ENCODE measurements at regions not wholly inside any gene's neighbourhood (a gene's known extent, or its start where the extent isn't known, plus 50 kb on each side); places are given as distances from the start of the nearest gene placed in this dataset.

GRCh38 chr15:61681676-61682075 is 378.6 kb downstream of the VPS13C start:
- no peak for DNase-seq (ENCODE audit: low read depth)

DNA sequence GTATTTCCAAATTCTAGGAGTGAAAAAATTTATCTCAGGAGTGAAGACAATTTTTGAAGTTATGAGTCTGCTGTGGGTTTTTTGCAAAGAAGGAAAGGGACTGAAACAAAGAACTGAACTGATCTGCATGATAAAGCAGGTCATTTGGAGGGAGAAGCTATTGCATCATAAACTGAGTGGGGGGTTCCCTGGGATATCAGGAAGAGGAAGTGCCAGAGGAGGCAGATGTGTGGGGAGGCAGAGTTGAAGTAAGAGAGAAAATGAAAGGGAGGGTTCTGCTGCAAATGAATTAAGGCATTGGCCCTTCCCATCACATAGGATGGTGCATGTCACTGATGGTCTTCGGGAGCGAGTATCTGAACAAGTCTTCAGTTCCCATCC is 379.2 kb downstream of the VPS13C start:
- DNase-seq (ENCODE audit: low read depth), result no peak

DNA sequence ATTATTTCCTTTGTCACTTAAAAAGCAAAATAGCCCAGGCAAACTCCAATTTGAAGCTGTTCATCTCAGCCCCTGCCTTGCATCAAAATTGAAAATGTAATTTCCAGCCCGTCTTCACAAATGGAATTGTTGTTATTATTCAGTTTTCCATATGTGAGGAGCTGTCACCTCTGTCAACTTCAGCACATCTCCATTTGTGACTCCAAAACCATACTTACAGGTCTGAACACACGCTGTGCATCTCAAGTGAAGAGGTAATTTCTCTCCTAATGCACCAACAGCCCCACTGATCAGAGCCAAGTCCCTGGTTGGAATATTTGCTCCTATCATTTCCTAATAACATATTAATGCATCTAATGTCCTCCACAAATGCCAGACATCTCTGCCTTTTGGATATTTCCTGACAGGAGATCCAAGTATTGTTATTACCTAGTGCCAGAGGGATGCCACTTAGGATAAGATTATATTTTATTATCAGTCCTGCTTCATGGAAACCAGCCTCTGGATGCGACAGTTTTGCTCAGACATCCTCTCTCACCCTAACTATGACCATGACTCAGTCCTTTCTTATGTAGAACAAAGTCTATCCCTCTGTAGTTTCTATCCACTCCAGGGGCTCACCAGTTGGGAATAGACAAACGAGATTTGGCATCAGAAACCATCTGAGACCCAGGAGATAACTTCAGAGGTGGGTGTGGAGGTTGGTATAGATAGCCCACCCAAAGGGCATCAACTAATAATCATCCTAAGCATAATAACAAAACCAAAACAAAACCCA is 379.8 kb downstream of the VPS13C start:
- no peak for DNase-seq (ENCODE audit: low read depth)

DNA sequence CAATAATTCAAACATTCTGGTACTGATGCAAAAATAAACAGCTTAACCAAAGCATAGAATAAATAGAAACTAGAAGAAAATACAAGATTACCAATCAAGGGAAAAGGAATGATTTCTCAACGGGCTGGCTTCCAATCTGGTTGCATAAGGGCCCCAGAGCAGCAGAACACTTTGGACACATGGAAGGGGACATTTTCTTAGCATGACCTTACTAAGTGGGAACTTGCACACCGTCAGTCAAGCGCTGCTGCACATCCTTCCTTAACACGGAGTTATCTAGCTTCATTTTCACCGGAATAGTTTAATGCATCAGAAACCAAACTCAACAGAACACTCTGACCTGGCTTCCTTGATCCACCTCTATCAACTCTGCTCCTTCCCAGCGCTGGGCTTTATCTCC is 388.5 kb downstream of the VPS13C start:
- no peak for DNase-seq (ENCODE audit: low read depth)

DNA sequence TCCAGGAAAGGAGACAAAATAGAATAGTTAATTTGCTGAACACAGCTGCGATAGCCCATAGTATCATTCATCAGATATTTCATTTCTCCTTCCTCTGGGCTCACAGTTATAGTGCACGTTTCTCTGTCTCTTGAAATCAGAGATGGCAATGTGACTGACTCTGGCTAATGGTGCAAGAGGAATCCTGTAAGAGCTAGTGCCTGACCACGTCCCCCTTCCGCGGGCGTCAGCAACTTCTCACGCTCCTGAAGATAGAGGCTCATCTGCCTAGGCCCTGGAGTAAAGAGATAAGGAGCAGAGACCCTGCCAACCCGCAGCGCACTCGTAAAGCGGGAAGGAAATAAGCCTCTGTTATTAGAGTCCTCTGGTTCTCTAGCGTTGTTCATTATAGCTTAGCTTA is 391.8 kb downstream of the VPS13C start:
- no peak for DNase-seq (ENCODE audit: low read depth)

GRCh38 chr15:61661791-61662190 is 398.5 kb downstream of the VPS13C start:
- no peak for DNase-seq (ENCODE audit: low read depth)

GRCh38 chr15:61660579-61660978 is 399.7 kb downstream of the VPS13C start:
- DNase-seq (ENCODE audit: low read depth), result no peak

DNA sequence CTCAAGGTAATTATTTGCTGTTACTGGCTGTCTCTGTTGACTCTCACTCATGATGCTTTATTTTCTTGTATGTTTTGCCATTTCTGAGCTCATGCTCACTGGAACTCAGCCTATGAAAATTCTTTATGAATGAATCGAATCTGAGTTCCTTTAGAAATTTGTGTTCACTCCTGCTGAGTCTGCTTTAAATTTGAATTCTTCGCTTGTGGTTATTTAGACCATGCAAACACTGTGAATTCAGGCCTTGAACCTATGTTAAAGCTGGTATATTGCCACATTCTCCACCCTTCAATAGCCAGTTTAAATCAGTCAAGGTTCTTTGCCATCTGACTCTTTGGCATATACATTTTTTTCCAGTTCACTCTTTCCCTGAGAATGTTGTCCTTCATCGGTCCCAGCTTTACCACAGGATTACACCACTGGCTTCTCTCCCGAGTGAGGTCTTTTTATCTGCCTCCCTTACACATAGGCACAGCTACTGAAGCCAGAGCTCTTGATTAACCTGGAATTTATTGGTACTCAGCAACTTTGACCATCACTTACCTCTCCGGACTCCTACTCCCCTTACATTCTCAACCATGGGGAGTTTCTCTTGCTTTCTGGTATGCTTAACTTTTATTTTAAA is 400.6 kb downstream of the VPS13C start:
- DNase-seq (ENCODE audit: low read depth), result no peak

DNA sequence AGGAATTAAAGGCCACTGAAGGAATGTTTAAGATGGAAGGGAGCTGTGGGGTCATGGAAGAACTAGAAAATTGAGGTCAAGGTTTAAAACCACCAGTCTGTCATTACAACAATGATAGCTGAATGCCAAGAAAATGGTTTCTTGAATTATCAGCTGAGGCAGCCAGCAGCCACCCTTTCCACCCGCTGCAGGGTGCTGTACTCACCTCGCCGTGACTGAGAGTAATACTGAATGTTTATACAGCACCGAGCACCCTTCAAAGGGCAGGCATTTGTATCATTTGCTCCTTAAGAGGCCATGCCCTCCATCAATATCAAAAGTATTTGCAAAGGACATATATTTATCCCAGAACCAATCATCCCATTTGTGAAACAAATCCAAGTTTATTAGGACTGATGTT is 402.8 kb downstream of the VPS13C start:
- no peak for DNase-seq (ENCODE audit: low read depth)

GRCh38 chr15:61656391-61656790 is 403.9 kb downstream of the VPS13C start:
- no peak for DNase-seq (ENCODE audit: low read depth)

- no peak for DNase-seq (ENCODE audit: low read depth)
These were observed 404.4 kb downstream of the VPS13C start for GRCh38 chr15:61655881-61656280.

DNA sequence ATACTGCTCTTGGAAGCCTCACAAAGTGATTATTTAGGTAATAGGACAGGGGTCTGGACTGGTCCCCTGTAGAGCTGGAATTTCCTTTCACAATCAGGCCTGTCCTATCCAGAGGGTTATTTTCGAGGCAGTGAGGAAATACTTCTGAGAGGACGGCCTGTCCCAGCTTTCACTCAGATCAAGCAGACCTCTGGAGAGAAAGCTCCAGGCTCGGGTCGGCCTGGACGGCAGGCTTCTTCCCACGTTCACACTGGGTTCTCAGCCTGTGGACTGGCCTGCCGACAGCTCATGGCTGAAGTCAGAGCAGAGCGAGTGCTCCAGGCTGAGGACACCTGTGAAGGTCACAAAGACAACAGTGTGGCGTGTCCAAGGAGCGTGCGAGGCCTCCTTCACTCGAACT is 405.3 kb downstream of the VPS13C start:
- DNase-seq (ENCODE audit: low read depth), result no peak

DNA sequence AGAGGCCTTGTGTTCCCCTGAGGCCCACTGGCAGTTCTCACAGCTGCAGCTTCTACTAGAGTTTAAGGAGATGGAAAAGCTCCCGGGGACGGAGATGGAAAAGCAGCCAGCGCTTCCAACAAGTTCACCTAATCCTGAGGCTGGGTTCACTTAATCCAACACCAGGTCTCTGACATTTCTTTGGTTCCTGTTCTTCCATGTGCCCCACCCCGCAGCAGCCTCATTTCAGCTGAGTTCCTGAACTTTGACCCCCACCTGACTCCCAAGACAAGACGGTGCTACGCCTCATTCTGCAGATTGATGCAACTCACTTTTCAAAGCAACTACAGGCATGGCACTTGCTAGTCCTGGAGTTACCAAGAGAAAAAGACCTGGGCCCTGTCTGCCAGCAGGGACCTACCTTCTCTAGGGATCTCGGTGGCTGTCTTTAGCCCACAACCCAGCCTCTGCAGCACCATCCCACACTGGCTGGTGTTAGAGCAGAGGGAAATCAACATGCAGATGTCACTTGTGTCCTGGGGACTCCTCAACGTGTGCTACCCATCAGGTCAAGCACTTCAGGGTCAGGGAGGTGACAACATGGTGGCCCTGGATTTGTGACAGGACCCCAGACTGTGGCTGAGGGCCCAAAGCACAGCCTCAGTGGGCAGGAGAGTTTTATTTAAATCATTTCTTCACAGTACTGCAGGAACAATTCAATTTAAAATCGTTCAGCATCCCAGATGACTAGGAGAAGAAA is 406.1 kb downstream of the VPS13C start:
- no peak for DNase-seq (ENCODE audit: low read depth)

DNA sequence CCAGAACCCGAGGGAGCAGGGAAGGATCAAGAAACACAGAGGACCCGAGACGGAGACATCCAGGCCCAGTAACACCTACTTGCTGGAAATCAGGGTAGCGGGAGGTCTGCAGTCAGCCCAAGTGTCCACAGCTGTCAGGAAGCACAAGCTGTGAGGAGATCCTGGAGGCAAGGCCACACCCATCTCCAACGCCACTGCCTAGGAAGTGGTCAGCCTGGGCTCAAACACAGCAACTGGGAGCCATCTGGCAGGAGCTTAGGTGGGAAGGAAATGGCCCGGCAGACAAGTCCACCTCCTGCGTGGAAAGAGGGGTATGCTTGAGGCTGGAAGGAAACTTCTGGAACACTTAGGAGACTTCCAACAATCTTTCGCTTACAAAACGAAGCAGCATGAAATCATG is 407.1 kb downstream of the VPS13C start:
- no peak for DNase-seq (ENCODE audit: low read depth)

GRCh38 chr15:61651267-61651666 is 409.0 kb downstream of the VPS13C start:
- DNase-seq (ENCODE audit: low read depth), result no peak

DNA sequence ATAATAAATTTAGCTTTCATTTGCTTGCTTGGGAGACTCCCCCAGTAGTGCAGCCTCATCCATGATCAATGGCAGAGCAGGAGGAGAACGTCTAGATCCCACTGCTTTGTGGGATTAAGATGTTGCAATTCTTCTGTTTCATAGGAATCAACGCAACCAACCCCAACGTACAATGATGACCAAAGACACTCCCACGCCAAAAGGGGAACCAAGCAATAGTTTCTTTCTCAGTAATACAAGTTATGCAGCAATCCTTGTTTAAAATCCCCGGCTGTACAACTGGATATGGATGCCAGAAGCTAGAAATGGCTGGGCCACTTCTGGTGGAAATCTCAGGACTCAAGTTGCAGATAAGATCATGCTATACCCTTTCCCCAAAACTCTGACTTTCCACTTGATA is 411.2 kb downstream of the VPS13C start:
- no peak for DNase-seq (ENCODE audit: low read depth)

DNA sequence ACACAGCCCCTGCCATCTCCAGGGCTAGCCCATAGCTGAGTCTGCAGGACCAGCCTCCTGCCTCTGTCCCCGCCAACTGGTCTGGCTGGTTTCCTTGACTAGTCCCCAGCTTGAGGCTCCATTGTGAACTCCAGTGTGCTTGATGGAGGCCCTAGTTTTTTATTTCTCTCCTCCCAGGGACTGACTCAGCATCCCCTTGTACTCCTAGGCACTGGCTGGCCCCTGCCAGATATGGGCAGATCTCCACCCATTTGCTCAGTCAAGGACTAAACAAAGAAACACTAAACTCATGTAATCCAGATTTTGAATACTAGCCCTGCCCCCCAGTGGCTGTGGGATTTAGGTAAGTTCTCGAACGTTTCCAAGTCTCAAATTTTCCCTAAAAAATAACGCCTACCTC is 415.4 kb upstream of the RORA start:
- no peak for DNase-seq (ENCODE audit: low read depth)

GRCh38 chr15:61641645-61642044 is 412.5 kb upstream of the RORA start:
- DNase-seq (ENCODE audit: low read depth), result no peak

DNA sequence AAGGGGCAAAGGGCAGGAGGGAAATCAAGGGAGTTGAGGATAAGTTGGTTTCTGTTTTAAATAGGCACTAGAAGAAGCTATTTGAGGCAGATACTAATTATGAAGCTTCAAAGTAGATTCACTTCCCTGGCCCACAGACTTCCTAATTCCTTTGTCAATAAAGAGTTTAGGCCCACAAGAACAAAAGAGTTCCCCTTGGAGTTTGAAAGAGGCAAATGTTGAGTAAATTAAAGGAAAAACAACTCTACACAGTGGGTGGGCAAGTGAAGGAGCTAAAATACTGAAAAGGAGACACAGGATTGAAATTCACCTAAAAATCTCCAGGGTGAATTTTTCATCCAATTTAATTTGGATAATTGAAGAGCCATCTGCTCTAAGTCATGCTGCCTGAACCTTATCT is 411.7 kb upstream of the RORA start:
- DNase-seq (ENCODE audit: low read depth), result no peak

DNA sequence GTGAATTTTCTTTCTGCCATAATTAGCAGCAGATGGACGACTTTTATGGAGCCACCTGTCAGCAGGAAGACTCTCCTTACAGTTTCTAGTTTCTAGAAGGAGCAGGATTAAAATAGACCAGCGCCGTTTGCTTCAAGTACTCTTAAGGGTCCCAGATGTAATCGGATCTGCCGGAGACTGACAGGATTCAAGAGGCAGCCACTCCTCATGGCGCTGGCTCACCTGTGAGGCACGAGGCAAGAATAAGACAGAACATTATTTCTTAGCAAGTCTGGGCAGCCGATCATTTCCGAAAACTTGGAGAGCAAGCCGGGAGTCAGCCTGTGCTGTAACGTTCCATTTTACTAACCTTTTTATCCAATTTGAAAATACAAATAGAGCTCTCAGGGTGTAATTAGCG is 410.4 kb upstream of the RORA start:
- DNase-seq (ENCODE audit: low read depth), result no peak

GRCh38 chr15:61634837-61635236 is 405.7 kb upstream of the RORA start:
- no peak for DNase-seq (ENCODE audit: low read depth)

DNA sequence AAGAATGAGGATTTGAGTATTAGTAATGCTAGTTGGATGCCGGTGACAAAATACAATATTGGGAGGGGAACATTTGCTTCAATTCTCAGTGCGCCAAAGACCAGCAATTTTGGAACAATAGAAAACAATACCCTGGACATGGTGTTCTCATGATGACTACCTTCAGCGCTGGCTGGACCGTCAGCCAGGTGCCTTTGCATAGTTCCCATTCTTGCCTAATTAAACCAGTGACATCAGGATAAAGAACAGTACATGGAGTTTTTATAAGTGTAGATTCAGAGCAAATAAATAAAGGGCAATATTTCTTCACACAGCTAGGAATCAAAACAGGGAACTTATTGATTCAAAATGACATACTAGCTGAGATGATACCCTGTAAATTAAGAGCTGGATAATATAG is 404.8 kb upstream of the RORA start:
- DNase-seq (ENCODE audit: low read depth), result no peak

GRCh38 chr15:61629269-61629668 is 400.2 kb upstream of the RORA start:
- DNase-seq (ENCODE audit: low read depth), result no peak
